Osteoblast (primary cell): ENCODE measurements at regions not wholly inside any gene's neighbourhood (a gene's known extent, or its start where the extent isn't known, plus 50 kb on each side); places are given as distances from the start of the nearest gene placed in this dataset.
A peak's percentile ranks its signal among the peaks of the same experiment; 100 is the strongest.

ENCODE experiments used
- DNase-seq: peaks from one replicate; pipeline ENCODE4 v3.0.0; 2011; ENCODE audit warnings: low spot score, mixed read lengths; ENCODE audit not compliant: insufficient read length; ENCODE audit errors: missing footprints
- H2AFZ ChIP-seq: 2 replicates; pipeline ENCODE4 v1.6.0; 2011; ENCODE audit warnings: mild to moderate bottlenecking, low read length
- H3K27ac ChIP-seq: 2 replicates; pipeline ENCODE4 v1.5.1; 2011; ENCODE audit warnings: mild to moderate bottlenecking, low read depth, low read length, moderate library complexity
- H3K27me3 ChIP-seq: 2 replicates; pipeline ENCODE4 v1.6.0; 2012; ENCODE audit warnings: mild to moderate bottlenecking, control low read depth, inconsistent platforms, low read length, moderate library complexity; ENCODE audit not compliant: insufficient read depth
- H3K36me3 ChIP-seq: 2 replicates; pipeline ENCODE4 v1.5.1; 2011; ENCODE audit warnings: mild to moderate bottlenecking, low read length, control low read depth, moderate library complexity; ENCODE audit not compliant: insufficient read depth
- H3K4me1 ChIP-seq: 2 replicates; pipeline ENCODE4 v1.5.1; 2011; ENCODE audit warnings: mild to moderate bottlenecking, low read length, control low read depth, moderate library complexity; ENCODE audit not compliant: insufficient read depth
- H3K4me2 ChIP-seq: 2 replicates; pipeline ENCODE4 v1.6.0; 2011; ENCODE audit warnings: mild to moderate bottlenecking, low read length; ENCODE audit not compliant: insufficient read depth
- H3K4me3 ChIP-seq: fragments of 200-600 bp; sonication (generic); 3 replicates; pipeline ENCODE4 v1.5.1; 2012; ENCODE audit warnings: mild to moderate bottlenecking, low read length, inconsistent platforms; ENCODE audit not compliant: insufficient read depth
- H3K79me2 ChIP-seq: 2 replicates; pipeline ENCODE4 v1.6.0; 2012; ENCODE audit warnings: mild to moderate bottlenecking, low read length, control low read depth, inconsistent platforms; ENCODE audit not compliant: insufficient read depth
- H3K9me3 ChIP-seq: 2 replicates; pipeline ENCODE4 v1.5.1; 2011; ENCODE audit warnings: low read depth, low read length, control low read depth
- H4K20me1 ChIP-seq: 2 replicates; pipeline ENCODE4 v1.6.0; 2012; ENCODE audit warnings: mild to moderate bottlenecking, low read length, control low read depth; ENCODE audit not compliant: insufficient read depth
- TF ChIP-seq, protein P1 (sequence below): IDR thresholded peaks from 2 replicates; pipeline ENCODE4 v1.5.1; 2011; ENCODE audit warnings: mild to moderate bottlenecking, low read depth, low read length, moderate library complexity; ENCODE audit errors: extremely low read depth

GRCh38 chr12:105613887-105614286, 283.4 kb downstream of the C12orf75 start:
- no peaks in the 10 kb centered on the region for H3K36me3 ChIP-seq
- no peaks in the 10 kb centered on the region for H4K20me1 ChIP-seq
- no peaks in the 10 kb centered on the region for H3K4me1 ChIP-seq
- H3K79me2 ChIP-seq = no peaks in the 10 kb centered on the region
- no peak overlapping the region for H3K27ac ChIP-seq
- H3K4me2 ChIP-seq = no peak overlapping the region
- no peak overlapping the region for H3K4me3 ChIP-seq
- DNase-seq = no peak
- H3K27me3 ChIP-seq = no peaks in the 10 kb centered on the region
- TF ChIP-seq, protein P1, sequence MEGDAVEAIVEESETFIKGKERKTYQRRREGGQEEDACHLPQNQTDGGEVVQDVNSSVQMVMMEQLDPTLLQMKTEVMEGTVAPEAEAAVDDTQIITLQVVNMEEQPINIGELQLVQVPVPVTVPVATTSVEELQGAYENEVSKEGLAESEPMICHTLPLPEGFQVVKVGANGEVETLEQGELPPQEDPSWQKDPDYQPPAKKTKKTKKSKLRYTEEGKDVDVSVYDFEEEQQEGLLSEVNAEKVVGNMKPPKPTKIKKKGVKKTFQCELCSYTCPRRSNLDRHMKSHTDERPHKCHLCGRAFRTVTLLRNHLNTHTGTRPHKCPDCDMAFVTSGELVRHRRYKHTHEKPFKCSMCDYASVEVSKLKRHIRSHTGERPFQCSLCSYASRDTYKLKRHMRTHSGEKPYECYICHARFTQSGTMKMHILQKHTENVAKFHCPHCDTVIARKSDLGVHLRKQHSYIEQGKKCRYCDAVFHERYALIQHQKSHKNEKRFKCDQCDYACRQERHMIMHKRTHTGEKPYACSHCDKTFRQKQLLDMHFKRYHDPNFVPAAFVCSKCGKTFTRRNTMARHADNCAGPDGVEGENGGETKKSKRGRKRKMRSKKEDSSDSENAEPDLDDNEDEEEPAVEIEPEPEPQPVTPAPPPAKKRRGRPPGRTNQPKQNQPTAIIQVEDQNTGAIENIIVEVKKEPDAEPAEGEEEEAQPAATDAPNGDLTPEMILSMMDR = no peak
- H3K9me3 ChIP-seq = no peaks in the 10 kb centered on the region
- no peak overlapping the region for H2AFZ ChIP-seq

DNA sequence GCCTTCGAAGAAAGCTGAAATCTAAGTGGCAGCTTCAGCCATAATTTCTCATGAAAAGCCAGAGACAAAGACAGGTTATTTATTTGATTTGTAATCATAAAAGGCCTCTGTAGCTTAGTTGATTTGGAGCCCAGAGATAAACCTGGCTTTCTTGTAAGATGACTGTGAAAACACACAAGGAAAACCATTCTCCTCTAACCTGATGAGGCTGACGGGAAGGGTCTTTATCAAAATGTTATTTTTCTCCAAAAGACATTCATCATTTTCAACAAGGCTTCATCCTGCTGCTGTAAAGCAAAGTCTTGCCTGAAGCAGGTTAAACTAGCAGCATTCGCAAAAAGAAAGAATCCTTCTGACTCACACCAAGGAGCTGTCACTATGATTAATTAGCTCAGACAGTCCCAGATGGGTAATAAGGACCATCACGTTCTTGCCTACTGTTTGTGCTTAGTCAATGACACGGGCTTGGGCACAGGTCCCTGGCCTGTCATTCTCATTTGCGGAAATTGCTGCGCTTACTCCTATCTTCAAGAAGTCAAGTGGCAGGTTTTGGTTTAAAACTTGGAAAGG, 286.6 kb downstream of the C12orf75 start:
- no peak for DNase-seq
- Histone ChIP-seq H3K4me3 (no peak overlapping the region), H3K36me3 (no peaks in the 10 kb centered on the region), H3K9me3 (no peaks in the 10 kb centered on the region), H3K27ac (no peak overlapping the region), H3K4me2 (no peak overlapping the region), H2AFZ (no peak overlapping the region), H4K20me1 (no peaks in the 10 kb centered on the region), H3K27me3 (no peaks in the 10 kb centered on the region), H3K79me2 (no peaks in the 10 kb centered on the region), H3K4me1 (no peaks in the 10 kb centered on the region)
- TF ChIP-seq, protein P1 = no peak

GRCh38 chr12:105622220-105622619, 291.7 kb downstream of the C12orf75 start:
- H4K20me1 ChIP-seq = no peaks in the 10 kb centered on the region
- H3K36me3 ChIP-seq = no peaks in the 10 kb centered on the region
- H3K4me3 ChIP-seq = no peak overlapping the region
- H3K79me2 ChIP-seq = no peaks in the 10 kb centered on the region
- H2AFZ ChIP-seq = no peak overlapping the region
- no peaks in the 10 kb centered on the region for H3K27me3 ChIP-seq
- TF ChIP-seq, protein P1 = no peak
- H3K9me3 ChIP-seq = no peaks in the 10 kb centered on the region
- DNase-seq = peak; percentile 23
- H3K27ac ChIP-seq = no peak overlapping the region
- no peak overlapping the region for H3K4me2 ChIP-seq
- no peaks in the 10 kb centered on the region for H3K4me1 ChIP-seq

DNA sequence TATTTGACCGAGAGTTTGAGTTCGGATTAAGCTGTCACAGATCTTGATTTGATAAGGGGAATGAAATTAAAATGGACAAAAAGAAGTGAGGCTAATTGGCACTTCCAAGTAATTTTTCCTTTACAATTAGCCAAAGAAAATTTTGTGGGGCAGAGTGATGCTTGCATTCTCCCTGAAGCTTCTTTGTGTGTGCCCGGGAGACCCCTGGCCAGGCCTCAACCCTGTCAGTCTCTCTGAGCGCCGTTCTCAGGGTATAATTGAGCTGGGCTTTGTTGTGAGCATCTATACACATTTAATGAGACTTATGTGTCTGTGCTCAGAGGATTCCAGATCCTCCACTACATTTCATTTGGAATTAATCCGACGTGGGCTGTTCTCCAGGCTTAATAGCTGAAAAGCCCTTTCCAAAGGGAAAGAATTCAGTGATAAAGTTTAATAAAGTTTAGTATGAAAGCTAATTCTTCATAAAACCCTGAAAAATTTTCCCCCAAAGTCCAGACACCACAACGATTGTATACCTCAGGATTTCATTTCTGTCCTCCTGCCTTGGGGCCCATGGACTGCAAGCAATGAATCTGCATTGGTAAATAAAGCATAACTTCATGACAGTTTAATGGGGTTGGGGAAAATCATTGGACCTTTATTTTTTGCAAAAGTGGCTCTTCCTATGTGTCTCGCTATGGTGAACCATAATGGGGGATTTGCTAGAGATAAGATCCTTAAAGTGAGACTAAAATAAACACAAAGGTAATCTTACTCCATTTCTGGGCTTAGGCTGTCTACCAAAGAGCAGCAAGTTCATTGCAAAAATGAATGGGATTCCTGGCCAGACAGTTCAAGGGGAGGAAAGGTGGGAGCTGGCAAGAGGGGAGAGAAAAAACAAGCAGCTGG, 292.6 kb downstream of the C12orf75 start:
- TF ChIP-seq, protein P1 = no peak

More for the DNA sequence above, 292.6 kb downstream of the C12orf75 start:
- no peaks in the 10 kb centered on the region for H3K4me1 ChIP-seq
- no peaks in the 10 kb centered on the region for H3K79me2 ChIP-seq
- no peak overlapping the region for H3K4me3 ChIP-seq
- no peaks in the 10 kb centered on the region for H3K36me3 ChIP-seq
- H3K4me2 ChIP-seq = no peak overlapping the region
- no peak overlapping the region for H2AFZ ChIP-seq
- peak; percentile 26 for DNase-seq
- no peaks in the 10 kb centered on the region for H3K27me3 ChIP-seq
- H4K20me1 ChIP-seq = no peaks in the 10 kb centered on the region
- no peaks in the 10 kb centered on the region for H3K9me3 ChIP-seq
- no peak overlapping the region for H3K27ac ChIP-seq
